Lung microvascular endothelial cell (primary cell): ENCODE measurements at regions not wholly inside any gene's neighbourhood (a gene's known extent, or its start where the extent isn't known, plus 50 kb on each side); places are given as distances from the start of the nearest gene placed in this dataset.
"Not testable (repeated sequence)": the region's sequence is repeated elsewhere in the genome, so short reads cannot be mapped to it uniquely, and the experiment has no call there.

Experiments used
- DNase-seq, 2 donors: peaks; one replicate each; pipeline versions ENCODE4 v3.0.0 to v3.0.0-alpha.2; 2010; ENCODE audit warnings: low read depth in 2 of 2

GRCh38 chr1:94674876-94675275 lies 133.3 kb upstream of the F3 start:
- DNase-seq = no peak

- no peak for DNase-seq
Measured at GRCh38 chr1:94672934-94673333, 131.4 kb upstream of the F3 start.

GRCh38 chr1:94672001-94672400 lies 130.4 kb upstream of the F3 start:
- no peak for DNase-seq

- DNase-seq = no peak
Measured at GRCh38 chr1:94670273-94670672, 128.7 kb upstream of the F3 start.

GRCh38 chr1:94669198-94669597 lies 127.6 kb upstream of the F3 start:
- no peak for DNase-seq

GRCh38 chr1:94668528-94668927 lies 127.0 kb upstream of the F3 start:
- no peak for DNase-seq

- DNase-seq = no peak
Measured at GRCh38 chr1:94667818-94668217, 126.3 kb upstream of the F3 start.

- DNase-seq = no peak
Measured at GRCh38 chr1:94666797-94667196, 125.2 kb upstream of the F3 start.

- no peak for DNase-seq
Measured at GRCh38 chr1:94661431-94661932, 119.9 kb upstream of the F3 start.

GRCh38 chr1:94660994-94661393 lies 119.4 kb upstream of the F3 start:
- no peak for DNase-seq

GRCh38 chr1:94660258-94660657 lies 118.7 kb upstream of the F3 start:
- DNase-seq = no peak

- not testable (repeated sequence) for DNase-seq
Measured at GRCh38 chr1:94659202-94659601, 117.6 kb upstream of the F3 start.

- no peak for DNase-seq
Measured at GRCh38 chr1:94658221-94658620, 116.7 kb upstream of the F3 start.

GRCh38 chr1:94657776-94658175 lies 116.2 kb upstream of the F3 start:
- DNase-seq = not testable (repeated sequence)

- no peak for DNase-seq
Measured at GRCh38 chr1:94656967-94657366, 115.4 kb upstream of the F3 start.

GRCh38 chr1:94654919-94655318 lies 113.4 kb upstream of the F3 start:
- no peak for DNase-seq

- no peak for DNase-seq
Measured at GRCh38 chr1:94654459-94654858, 112.9 kb upstream of the F3 start.

GRCh38 chr1:94654031-94654430 lies 112.5 kb upstream of the F3 start:
- DNase-seq = peak in 1 of 2 donors; percentile 6

- no peak for DNase-seq
Measured at GRCh38 chr1:94653454-94653853, 111.9 kb upstream of the F3 start.

- no peak for DNase-seq
Measured at GRCh38 chr1:94651076-94651475, 109.5 kb upstream of the F3 start.

- DNase-seq = no peak
Measured at GRCh38 chr1:94650301-94650700, 108.7 kb upstream of the F3 start.

GRCh38 chr1:94648225-94649007 lies 106.9 kb upstream of the F3 start:
- DNase-seq = peak in 1 of 2 donors; percentile 76

- no peak for DNase-seq
Measured at GRCh38 chr1:94646786-94647555, 105.4 kb upstream of the F3 start.
